K562 (cell line): ENCODE measurements at regions not wholly inside any gene's neighbourhood (a gene's known extent, or its start where the extent isn't known, plus 50 kb on each side); places are given as distances from the start of the nearest gene placed in this dataset.

Experiments used
- ATAC-seq: fragments of 200-7000 bp; cut with Tn5 transposase; 3 replicates; pipeline ENCODE4 v1.9.1; 2020; ENCODE audit warnings: moderate library complexity
- BruUV-seq: library from RNA; stranded (reverse); fragments of 400-500 nt; replicated peaks from 2 replicates; lab custom pipeline; 2021; lab: Mats Ljungman, UMichigan
- CTCF ChIA-PET: fragments of 300-600 bp; formaldehyde crosslinking; extraction: SDS; loops from one replicate; lab custom pipeline; 2021; ENCODE audit warnings: low intra/inter-chr PET ratio; lab: Yijun Ruan, JAX
- POLR2A ChIA-PET: fragments of 300-600, 350-650 bp; sonication (Branson Sonifier 250); formaldehyde crosslinking; extraction: SDS; loops from one replicate; lab custom pipeline; 2021; ENCODE audit warnings: antibody characterized with exemption, inconsistent platforms; lab: Yijun Ruan, JAX
- DNase-seq, 4 experiments: peaks; one replicate each; pipeline versions ENCODE4 v3.0.0 to v3.0.0-alpha.2; 2011 to 2018; ENCODE audit warnings: low spot score in 3 of 4, mixed read lengths in 3 of 4; ENCODE audit errors: extremely low read depth in 1 of 4
- FAIRE-seq: peaks from 2 replicates; lab custom pipeline; 2011; peaks lifted over from hg19 to GRCh38; lab: Jason Lieb, UNC
- H2AFZ ChIP-seq: 2 replicates; pipeline ENCODE4 v1.6.0; 2011; ENCODE audit warnings: low read depth, low read length, control low read depth, inconsistent platforms
- H3K27ac ChIP-seq: fragments of 200-600 bp; 3 replicates; pipeline ENCODE4 v1.8.0; 2011; ENCODE audit warnings: low read depth, mild to moderate bottlenecking, control low read depth, inconsistent platforms, low read length, moderate library complexity, mixed read lengths; ENCODE audit errors: extremely low read depth
- H3K27me3 ChIP-seq, 2 experiments: fragments of 300-600 bp in 1 of 2; 2 replicates in 1 of 2; 3 replicates in 1 of 2; pipeline versions ENCODE4 v1.6.0 to v1.8.0; 2011; ENCODE audit warnings: inconsistent platforms in 2 of 2, low read length in 2 of 2, mild to moderate bottlenecking in 1 of 2, mixed read lengths in 1 of 2, moderate library complexity in 1 of 2; ENCODE audit not compliant: control insufficient read depth in 2 of 2, insufficient read depth in 2 of 2
- H3K36me3 ChIP-seq: fragments of 300-600 bp; 3 replicates; pipeline ENCODE4 v1.8.0; 2011; ENCODE audit warnings: mild to moderate bottlenecking, low read length, inconsistent platforms; ENCODE audit not compliant: control insufficient read depth, insufficient read depth
- H3K4me1 ChIP-seq, 2 experiments: fragments of 200-600 bp in 1 of 2; replicated peaks in 1 of 2; 2 replicates in 1 of 2; 3 replicates in 1 of 2; pipeline versions ENCODE4 v1.5.1 to v1.8.0; 2011; ENCODE audit warnings: inconsistent platforms in 2 of 2, low read length in 2 of 2, mild to moderate bottlenecking in 1 of 2, mixed read lengths in 1 of 2, moderate library complexity in 1 of 2; ENCODE audit not compliant: control insufficient read depth in 2 of 2, insufficient read depth in 2 of 2
- H3K4me2 ChIP-seq: 2 replicates; pipeline ENCODE4 v1.6.1; 2011; ENCODE audit warnings: low read length, control low read depth, inconsistent platforms, mixed read lengths; ENCODE audit not compliant: insufficient read depth
- H3K4me3 ChIP-seq: fragments of 200-600 bp; sonication (generic), shearing (Covaris generic); 2 replicates; pipeline ENCODE4 v1.5.1; 2016; ENCODE audit warnings: control low read depth, inconsistent platforms
- H3K79me2 ChIP-seq: fragments of 200-600 bp; 3 replicates; pipeline ENCODE4 v1.8.0; 2011; ENCODE audit warnings: low read length, inconsistent platforms; ENCODE audit not compliant: control insufficient read depth, insufficient read depth
- H3K9ac ChIP-seq, 2 experiments: 2 replicates each; pipeline versions ENCODE4 v1.6.0 to v1.6.1; 2011; ENCODE audit warnings: low read depth in 2 of 2, low read length in 2 of 2, control low read depth in 1 of 2, inconsistent platforms in 1 of 2, mild to moderate bottlenecking in 1 of 2, mixed read lengths in 1 of 2; ENCODE audit not compliant: insufficient read depth in 1 of 2
- H3K9me1 ChIP-seq: one replicate; pipeline ENCODE4 v1.6.0; 2011; ENCODE audit warnings: inconsistent platforms, mild to moderate bottlenecking, low read length, moderate library complexity; ENCODE audit not compliant: control insufficient read depth, insufficient read depth
- H3K9me3 ChIP-seq: replicated peaks from 2 replicates; pipeline ENCODE4 v1.5.1; 2011; ENCODE audit warnings: low read depth, low read length, inconsistent platforms; ENCODE audit not compliant: control insufficient read depth, insufficient read depth
- H4K20me1 ChIP-seq: replicated peaks from 2 replicates; pipeline ENCODE4 v1.6.1; 2011; ENCODE audit warnings: low read length, inconsistent platforms, mixed read lengths; ENCODE audit not compliant: control insufficient read depth, insufficient read depth
- ATF1 ChIP-seq, 2 experiments: fragments of 450-650 bp in 1 of 2; IDR thresholded peaks; 2 replicates each; pipeline ENCODE4 v1.6.1; 2016; ENCODE audit warnings: missing compliant biosample characterization in 1 of 2, missing genetic modification characterization in 1 of 2
- E2F5 ChIP-seq: sonication (generic); formaldehyde crosslinking; IDR thresholded peaks from 2 replicates; pipeline ENCODE4 v1.8.0; 2022; ENCODE audit warnings: mild to moderate bottlenecking, missing genetic modification reagents
- EP400 ChIP-seq: fragments of 450-650 bp; IDR thresholded peaks from 2 replicates; pipeline ENCODE4 v1.6.1; 2017; ENCODE audit warnings: antibody characterized with exemption, mild to moderate bottlenecking, moderate library complexity
- MAFG ChIP-seq: fragments of 450-650 bp; conservative IDR thresholded peaks from 2 replicates; pipeline ENCODE4 v1.6.1; 2016; ENCODE audit warnings: missing genetic modification characterization, missing compliant biosample characterization
- MYC ChIP-seq, 2 experiments: fragments of 250-450 bp in 1 of 2; sonication (Bioruptor Pico) in 1 of 2; IDR thresholded peaks; 2 replicates each; pipeline versions ENCODE4 v1.5.1 to v1.6.1; 2012 to 2021; ENCODE audit warnings: low read depth in 2 of 2, borderline replicate concordance in 1 of 2, improper control_type of control experiment in 1 of 2, low read length in 1 of 2, mild to moderate bottlenecking in 1 of 2, moderate library complexity in 1 of 2
- SREBF1 ChIP-seq: fragments of 150-350 bp; IDR thresholded peaks from 2 replicates; pipeline ENCODE4 v1.6.1; 2014; ENCODE audit warnings: antibody characterized with exemption, low read depth, low read length, borderline replicate concordance
- SUPT5H ChIP-seq: fragments of 450-650 bp; IDR thresholded peaks from 2 replicates; pipeline ENCODE4 v1.6.1; 2016
- TOE1 ChIP-seq, 2 experiments: fragments of 450-650 bp in 1 of 2; sonication (generic) in 1 of 2; formaldehyde crosslinking in 1 of 2; IDR thresholded peaks; 2 replicates each; pipeline versions ENCODE4 v1.7.1 to v1.8.0; 2016 to 2022; ENCODE audit warnings: borderline replicate concordance in 2 of 2, mild to moderate bottlenecking in 2 of 2, antibody characterized with exemption in 1 of 2, inconsistent platforms in 1 of 2, low read depth in 1 of 2, missing genetic modification reagents in 1 of 2, moderate library complexity in 1 of 2
- ZNF311 ChIP-seq: fragments of 250-450 bp; sonication (Bioruptor Pico); IDR thresholded peaks from 2 replicates; pipeline ENCODE4 v1.4.0; 2020; ENCODE audit warnings: mild to moderate bottlenecking, moderate library complexity
- ZNF76 ChIP-seq: fragments of 250-450 bp; sonication (Bioruptor Pico); IDR thresholded peaks from 2 replicates; pipeline ENCODE4 v1.4.0; 2020; ENCODE audit warnings: mild to moderate bottlenecking, moderate library complexity, borderline replicate concordance
- WGBS: fragments of 100-300 bp; shearing (Covaris generic); methylation state at CpG from one replicate; pipeline ENCODE4 v1.1.6; 2016; ENCODE audit warnings: low coverage, mixed read lengths; ENCODE audit not compliant: insufficient coverage; ENCODE audit errors: missing lambda C conversion rate; 5-methylcytosine and 5-hydroxymethylcytosine counted together
- in situ Hi-C: fragments of 300-500 bp; cut with MboI; formaldehyde crosslinking; loops from 4 replicates; pipeline ENCODE4 v1.15.0; 2018; ENCODE audit warnings: inconsistent platforms, mixed read lengths
- intact Hi-C: fragments of 100-400 bp; cut with micrococcal nuclease; formaldehyde crosslinking; loops from 2 replicates; pipeline ENCODE4 v1.14.2; 2022

- no peak for TF ChIP-seq MYC (IDR thresholded peaks at IDR 0.05; ENCODE audit: low read depth, low read length)
- no peak for TF ChIP-seq MYC (CRISPR knock-in tag; IDR thresholded peaks at IDR 0.05; ENCODE audit: borderline replicate concordance, low read depth)
- TF ChIP-seq E2F5 (CRISPR knock-in tag): no peak
- no peak for TF ChIP-seq ATF1 (CRISPR knock-in tag; IDR thresholded peaks at IDR 0.05)
- TF ChIP-seq ATF1 (tag; IDR thresholded peaks at IDR 0.05): no peak
- TF ChIP-seq ZNF76 (CRISPR knock-in tag): no peak
Measured at GRCh38 chr13:50649211-50649610, 194.3 kb downstream of the DLEU7 start (continued).

DNA sequence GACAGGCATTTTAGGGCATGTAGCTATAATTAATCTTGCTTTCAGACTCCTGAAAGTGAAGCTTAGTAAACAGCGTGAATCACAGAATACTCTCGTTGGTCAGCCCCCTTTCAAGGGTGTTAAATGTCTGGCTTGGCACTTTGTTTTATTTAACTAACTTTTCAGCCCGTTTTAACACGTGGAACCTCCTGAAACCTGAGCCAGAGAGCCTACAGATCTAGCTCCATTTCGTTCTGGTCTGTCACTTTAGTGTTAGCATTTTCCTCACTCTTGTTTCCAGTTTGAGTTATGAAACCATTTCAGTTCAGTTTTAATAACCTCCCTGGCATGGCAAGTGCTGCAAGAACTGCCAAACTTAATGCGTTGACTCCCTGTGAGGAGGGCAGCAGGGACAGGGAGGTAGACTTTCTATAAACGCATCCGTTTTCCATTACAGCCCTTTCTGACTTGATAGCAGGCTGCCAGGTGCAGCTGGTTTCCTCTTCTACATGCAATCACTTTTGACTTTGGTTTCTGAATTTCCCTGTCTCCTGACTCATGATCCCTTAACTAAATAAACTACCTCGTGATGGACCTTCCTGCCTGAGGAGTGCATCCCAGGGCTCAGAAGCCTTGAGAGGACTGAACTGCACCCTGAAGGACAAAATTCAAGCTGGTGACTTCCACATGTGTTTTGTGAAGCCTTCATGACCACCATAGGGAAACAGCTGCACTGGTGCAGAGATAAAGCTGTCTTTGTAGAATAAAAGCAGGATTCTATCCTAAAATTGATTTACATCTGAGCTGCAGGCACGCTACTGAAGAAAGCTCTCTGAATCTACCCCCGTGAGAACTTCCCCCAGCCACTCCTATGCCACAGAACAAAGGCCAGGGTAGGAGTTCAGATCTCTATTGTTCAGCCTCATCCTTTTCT, 192.6 kb downstream of the DLEU7 start:
- Histone ChIP-seq H3K9me1 (no peaks in the 10 kb centered on the region), H3K27me3 (no peaks in the 10 kb centered on the region; a peak in 2 of 5 replicates), H3K4me2 (no peak overlapping the region), H3K79me2 (no peaks in the 10 kb centered on the region), H3K36me3 (no peaks in the 10 kb centered on the region), H3K9ac (no peak overlapping the region), H4K20me1 (no peaks in the 10 kb centered on the region), H3K4me1 (no peaks in the 10 kb centered on the region; a peak in 1 of 5 replicates), H3K9me3 (no peaks in the 10 kb centered on the region), H3K4me3 (no peak overlapping the region), H2AFZ (no peak overlapping the region), H3K27ac (no peak overlapping the region)
- ChIA-PET CTCF (no interaction called here), POLR2A (interaction anchor here (0.6 to 1.0 kb wide), 3 partner anchors 10 to 38 kb away, joined by 3 read pairs; no protein-coding TSS in a partner anchor)
- TF ChIP-seq SREBF1 (no peak), EP400 (no peak), SUPT5H (no peak), MAFG (tag) (no peak), ZNF311 (CRISPR knock-in tag) (no peak), TOE1 (IDR thresholded peaks at IDR 0.05; ENCODE audit: borderline replicate concordance) (no peak), TOE1 (CRISPR knock-in tag; IDR thresholded peaks at IDR 0.05; ENCODE audit: borderline replicate concordance, low read depth) (no peak)
- FAIRE-seq: no peak
- intact Hi-C loops: no loop called here
- in situ Hi-C loops: no loop called here
- WGBS: 5% methylated on average over 9 of the region's 11 CpGs
- DNase-seq: no peak
- ATAC-seq: no peak
- no TSS peak for BruUV-seq
